ENCODE measurements at regions not wholly inside any gene's neighbourhood (a gene's known extent, or its start where the extent isn't known, plus 50 kb on each side); places are given as distances from the start of the nearest gene placed in this dataset.

GRCh38 chr10:78513986-78514385, 480.3 kb downstream of the RPS24 start:
- no peak for TF ChIP-seq CTCF (IDR thresholded peaks at IDR 0.05; ENCODE audit: low read length)
- TF ChIP-seq EZH2 (IDR thresholded peaks at IDR 0.05; ENCODE audit: borderline replicate concordance, low read length) = no peak
